Amniotic stem cell (primary cell): ENCODE measurements at regions not wholly inside any gene's neighbourhood (a gene's known extent, or its start where the extent isn't known, plus 50 kb on each side); places are given as distances from the start of the nearest gene placed in this dataset.
"Not testable (repeated sequence)": the region's sequence is repeated elsewhere in the genome, so short reads cannot be mapped to it uniquely, and the experiment has no call there.

Source experiments
- DNase-seq: peaks from one replicate; lab custom pipeline; 2025; lab: John Stamatoyannopoulos, UW

DNA sequence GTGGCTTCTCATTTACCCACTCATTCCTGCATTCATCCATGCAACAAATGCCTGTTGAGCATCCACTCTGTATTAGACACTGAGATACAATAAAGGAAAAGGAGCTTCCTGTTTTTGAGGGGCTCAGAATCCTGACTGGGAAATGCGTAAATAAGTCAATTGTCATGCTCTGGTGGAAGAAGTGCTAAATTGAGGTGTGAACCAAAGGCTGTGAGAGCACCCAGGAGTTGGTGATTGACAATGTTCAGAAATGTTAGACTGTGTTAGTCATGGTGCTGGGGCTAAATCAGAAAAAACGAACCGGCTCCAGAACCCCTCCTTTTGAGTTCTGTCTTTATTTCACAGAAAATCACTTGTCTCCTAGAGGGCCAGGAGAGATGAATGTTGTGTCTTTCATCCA is 558.6 kb upstream of the SGCD start:
- DNase-seq: no peak

DNA sequence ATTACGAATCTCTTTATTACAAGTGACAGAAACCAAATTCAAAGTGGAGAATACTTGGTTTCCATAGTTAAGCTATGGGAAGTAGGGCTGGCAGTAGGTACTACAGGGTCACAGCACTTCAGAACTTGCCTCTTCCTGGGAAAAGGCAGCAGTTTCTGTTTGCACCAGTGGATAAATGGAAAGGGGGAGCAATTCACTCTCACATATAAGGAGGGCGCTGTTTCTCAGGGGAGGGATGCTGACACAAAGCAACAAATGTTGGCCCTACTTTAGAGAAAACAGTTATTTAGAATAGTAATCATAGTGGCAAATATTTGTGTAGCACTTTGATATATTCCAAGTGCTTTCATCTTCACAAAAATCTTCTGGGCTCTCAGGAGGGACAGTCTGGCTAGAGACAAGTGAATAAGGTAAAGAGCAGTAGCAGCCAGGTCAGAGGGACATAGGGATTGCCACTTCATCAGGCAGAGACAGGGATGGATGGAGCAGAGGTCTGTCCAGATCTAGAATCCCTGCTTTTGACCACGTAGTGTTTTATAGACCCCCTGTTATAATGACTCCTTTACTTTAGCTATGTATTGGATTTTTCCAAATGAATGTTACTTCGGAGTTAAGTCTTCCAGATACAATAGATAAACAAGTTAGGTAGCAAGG is 554.8 kb upstream of the SGCD start:
- no peak for DNase-seq

DNA sequence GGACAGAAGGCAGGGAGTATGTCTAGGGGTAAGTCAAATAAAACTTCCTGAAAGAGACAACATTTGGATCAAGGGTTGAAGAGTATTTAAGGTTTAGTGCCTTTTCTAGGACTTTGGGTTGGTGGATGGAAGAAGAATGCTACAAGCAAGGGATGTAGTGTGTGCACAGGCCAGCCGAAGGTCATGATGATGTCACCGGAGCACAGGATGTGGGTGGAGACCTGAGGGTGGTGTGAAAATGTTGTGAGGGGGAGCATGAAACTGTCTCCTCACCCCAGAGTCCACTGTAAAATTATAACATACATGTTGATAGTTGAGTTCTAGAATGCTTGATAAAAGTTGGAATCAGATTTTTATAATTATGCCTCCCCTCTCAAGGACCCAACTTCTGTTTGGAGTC is 553.3 kb upstream of the SGCD start:
- no peak for DNase-seq

DNA sequence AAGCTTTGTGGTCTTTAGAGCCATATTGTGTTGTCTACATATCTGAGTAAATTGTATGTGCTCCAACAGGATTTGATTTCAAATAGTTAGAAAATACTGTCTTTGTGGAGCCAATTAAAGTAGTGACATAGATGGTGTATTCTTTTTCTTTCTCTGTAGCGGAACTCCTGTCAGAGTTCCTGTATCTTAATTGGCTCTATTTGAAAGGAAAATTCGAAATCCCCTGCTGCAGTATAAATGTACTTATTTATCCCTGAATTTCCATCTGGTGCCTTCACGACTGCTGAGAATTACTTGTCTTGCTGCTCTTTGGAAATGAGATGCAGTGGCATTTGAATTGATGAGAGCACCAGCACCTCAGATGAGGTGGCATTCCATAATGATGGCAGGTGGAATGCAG is 546.7 kb upstream of the SGCD start:
- DNase-seq: no peak

DNA sequence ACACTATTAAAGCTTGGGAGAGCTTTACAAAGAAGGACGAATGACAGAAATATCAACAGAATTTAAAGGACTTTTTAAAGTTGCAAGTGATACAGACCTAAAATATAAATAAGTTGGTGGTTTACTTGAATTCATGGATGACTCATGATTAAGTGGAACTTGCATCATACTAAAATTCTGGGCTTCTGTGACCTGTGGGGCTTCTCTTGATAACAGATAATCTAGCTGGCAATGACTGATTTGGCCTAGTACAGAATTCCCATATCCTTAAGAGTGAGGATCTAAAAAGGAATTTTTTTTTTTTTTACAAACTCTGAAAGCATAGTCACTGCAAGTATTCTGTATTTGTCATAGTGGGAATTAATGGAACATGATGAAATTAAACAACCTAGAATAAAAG is 543.7 kb upstream of the SGCD start:
- DNase-seq: no peak

DNA sequence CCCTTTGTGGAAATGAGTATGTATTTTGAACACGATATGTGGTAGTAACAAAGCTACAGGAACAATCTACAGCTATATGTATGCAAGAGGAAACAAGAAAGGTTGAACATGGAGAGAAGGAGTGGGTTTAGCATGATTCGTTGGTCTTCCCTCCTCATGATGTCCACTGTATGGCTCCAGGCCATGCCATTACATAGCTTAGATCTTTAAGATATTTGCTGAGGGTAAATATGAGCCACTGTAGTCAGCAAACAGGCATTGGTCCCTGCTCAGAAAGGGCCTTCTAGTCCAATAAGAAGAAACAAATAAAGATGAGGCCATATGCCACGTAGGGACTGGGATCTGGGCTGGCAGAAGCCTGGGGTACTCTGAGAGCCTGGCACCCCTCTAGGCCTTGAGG is 543.2 kb upstream of the SGCD start:
- no peak for DNase-seq

DNA sequence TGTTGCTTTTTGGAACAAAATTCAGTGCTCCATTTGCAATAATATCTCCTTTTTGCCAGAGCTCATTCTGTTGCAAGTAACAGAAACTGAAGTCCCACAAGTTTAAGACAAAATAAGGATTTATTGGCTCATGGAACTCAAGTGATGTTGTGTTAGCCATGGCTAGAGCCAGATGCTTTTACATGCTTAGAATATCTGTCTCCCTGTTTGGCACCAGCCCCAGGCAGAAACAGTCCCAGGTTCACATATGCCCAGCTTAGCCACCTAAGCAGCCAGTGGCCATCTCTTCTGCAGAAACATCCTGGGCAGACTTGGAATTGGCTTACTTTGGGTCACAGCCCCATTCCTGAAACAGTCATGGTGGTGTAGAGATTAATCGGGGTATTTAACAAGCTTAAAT is 540.9 kb upstream of the SGCD start:
- DNase-seq: no peak

DNA sequence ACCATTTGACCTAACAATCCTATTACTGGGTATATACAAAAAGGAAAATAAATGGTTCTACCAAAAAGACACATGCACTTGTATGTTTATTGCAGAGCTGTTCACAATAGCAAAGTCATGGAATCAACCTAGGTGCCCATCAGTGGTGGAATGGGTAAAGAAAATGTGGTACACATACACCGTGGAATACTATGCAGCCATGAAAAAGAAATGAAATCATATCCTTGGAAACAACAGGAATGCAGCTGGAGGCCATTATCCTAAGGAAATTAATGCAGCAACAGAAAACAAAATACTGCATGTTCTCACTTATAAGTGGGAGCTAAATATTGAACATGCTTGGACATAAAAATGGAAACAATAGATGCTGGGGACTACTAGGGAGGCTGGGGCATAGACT is 534.1 kb upstream of the SGCD start:
- no peak for DNase-seq

DNA sequence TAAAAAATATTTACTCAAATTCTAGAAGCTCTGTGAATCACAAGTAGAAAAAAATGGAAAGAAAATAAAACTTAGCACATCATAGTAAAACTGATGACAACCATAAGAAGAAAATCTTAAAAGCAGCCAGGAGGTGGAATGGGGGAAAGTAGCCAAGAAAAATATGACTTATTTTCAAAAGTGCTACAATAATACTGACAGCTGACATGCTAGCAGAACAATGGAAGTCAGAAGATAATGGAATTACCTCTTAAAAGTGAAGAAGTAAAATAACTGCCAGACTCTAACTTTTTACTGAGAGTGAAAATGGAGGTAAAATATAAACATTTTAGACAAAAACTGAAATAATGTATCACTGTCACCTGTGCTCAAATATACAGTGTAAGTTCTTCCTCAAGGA is 532.2 kb upstream of the SGCD start:
- no peak for DNase-seq

DNA sequence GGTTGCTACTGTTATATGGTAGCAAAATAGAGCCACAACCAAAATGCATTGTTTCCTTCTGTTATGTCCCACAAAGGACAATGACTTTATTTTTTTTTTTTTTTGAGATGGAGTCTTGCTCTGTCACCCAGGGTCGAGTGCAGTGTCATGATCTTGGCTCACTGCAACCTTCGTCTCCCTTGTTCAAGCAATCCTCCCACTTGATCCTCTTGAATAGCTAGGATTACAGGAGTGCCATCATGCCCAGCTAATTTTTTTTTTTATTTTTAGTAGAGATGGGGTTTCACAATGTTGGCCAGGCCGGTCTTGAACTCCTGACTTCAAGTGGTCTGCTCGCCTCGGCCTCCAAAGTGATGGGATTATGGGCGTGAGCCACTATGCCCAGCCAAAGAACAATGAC is 527.7 kb upstream of the SGCD start:
- no peak for DNase-seq

DNA sequence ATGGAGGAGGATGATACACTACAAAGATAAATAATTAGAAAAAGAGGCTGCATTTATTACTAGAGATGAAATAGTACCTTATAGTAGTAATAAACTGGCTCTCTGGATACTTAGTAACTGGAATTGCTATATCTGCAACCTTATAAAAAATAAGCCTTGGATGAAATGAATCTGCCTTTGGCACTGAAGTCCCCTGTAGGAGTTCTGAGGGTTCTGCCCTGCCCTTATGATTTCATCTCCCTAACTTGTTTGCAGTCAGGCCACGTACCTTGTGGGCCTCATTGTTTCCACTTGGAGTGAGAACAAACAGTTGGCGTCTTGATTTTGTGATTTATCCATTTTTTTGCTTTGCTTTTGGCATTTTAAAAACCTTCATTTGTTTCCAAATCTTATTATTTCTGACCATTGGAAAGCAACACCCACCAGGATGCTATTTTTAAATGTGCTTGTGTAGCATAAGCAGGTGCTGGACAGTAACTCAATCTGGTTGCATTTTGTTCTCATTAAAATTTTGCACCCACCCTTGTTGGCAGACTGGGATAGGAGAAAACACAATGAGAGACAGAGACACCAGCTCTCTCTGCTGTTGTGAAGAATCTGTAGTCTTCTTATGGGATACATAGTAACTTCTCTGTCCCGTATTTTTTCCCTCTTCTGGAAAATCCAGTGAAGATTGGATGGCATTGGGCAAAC is 518.9 kb upstream of the SGCD start:
- DNase-seq: no peak

DNA sequence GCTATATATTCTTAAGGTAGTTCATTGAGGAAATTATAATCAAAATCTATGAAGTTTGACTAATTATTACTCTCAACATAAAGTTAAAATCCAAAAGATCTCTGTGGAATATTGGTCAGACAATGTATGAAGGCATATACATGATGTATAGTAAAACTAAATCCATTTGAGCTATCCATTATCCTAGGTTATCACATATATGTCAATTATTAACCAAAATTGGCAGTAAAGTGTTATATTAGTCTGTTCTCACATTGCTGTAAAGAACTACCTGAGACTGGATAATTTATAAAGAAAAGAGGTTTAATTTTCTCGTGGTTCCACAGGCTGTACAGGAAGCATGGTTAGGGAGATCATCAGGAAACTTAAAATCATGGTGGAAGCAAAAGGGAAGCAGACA is 511.7 kb upstream of the SGCD start:
- DNase-seq: no peak

DNA sequence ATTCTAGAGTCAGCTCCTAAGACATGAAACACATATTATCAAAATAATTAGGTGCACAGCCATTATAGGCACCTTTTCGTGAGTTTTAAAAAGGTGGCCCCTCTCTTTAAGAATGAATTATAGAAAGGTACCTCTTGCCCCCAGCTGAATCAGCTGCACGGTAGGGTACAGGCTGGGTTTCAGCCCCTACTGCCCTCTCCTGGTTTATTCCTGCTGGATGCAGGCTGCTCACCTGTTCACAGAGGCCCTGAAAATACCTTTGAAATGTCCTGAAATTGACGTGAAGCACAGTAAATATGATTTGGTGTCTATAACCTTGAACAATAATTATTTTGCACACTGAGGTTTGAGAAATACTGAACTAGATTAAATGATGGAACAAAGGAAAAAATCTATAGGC is 504.8 kb upstream of the SGCD start:
- DNase-seq: no peak

DNA sequence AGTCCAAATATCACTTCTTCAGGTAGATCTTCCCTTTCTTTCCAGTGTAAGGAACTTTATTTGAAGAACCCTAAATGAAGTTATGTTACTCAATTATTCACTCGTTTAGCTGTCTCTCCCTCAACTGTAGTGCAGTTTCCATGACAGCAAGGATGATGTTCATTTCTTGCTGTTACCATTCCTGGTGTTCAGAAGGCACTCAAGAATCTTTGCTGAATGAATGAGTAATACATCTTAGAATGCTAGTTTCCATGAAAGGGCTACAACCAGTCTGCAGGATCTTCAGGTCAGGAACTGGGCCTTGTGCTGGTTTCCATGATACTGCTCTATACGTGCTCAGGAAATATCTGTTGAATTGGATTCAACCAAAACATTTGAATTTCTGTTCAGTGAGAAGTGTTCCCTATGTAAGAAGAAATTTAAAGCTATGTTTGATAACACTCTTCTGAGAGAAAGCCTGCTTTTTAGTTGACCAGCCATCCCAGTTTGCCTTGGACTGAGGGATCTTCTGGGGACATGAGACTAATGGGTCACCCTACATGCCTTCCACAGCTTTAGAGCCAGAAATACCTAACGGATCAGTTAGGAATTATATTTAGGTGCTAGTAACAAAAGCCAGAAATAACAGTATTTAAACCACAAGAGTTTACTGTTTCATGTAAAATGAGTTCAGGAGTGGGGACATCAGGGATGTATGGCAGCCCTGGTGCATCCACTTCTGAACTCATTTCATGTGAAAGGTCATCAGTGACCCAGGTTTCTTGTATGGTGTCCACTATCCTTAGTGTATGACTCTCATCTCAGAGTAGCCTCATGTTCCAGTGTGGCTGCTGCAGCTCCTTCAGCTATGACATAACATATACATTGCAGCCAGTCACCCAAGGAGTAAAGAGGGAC is 500.1 kb upstream of the SGCD start:
- no peak for DNase-seq

DNA sequence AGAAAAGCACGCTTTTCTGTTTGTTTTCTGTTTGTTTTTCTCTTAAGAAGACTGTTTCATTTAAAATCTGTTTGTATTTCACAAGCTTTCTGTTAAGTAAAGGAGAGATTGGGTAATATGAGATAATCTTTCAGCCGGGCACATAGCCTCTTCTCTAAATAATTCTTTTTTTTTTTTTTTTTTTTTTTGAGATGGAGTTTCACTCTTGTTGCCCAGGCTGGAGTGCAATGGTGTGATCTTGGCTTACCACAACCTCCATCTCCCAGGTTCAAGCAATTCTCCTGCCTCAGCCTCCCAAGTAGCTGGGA is 499.5 kb upstream of the SGCD start:
- not testable (repeated sequence) for DNase-seq

DNA sequence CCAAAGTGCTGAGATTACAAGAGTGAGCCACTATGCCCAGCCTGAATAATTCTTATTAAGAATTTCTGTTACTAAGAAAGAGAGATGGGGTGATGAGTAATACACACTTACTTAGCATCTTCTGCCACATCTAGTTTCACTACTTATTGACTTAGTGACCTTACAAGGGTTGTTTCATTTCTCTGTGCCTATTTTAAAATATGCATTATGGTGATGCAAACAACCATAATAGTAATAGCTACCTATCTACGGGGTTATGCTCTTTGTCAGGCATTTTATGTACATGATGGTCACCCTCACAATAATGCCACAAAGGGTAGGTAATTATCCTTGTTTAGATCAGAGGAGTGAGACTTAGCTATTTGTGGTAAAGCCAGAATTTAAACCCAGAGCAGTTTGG is 499.0 kb upstream of the SGCD start:
- no peak for DNase-seq

DNA sequence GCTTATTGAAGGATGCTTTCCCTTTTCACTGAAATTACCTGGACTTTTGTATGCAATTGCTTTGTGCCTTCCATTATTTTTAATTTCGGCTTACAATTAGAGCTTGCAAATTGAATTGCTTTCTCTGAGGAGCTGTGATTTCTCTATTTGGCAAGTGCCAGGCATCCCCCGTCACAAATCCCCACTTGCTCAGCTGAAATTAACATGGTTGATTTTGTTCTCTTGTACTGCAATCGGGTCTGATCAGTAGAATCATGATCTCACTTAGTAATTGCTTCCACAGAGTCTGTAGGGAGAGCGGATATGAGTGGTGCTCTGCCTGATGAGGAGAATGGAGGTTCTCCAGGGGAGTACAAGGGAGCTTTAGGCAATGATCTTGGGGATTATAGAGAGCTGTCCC is 495.5 kb upstream of the SGCD start:
- no peak for DNase-seq

DNA sequence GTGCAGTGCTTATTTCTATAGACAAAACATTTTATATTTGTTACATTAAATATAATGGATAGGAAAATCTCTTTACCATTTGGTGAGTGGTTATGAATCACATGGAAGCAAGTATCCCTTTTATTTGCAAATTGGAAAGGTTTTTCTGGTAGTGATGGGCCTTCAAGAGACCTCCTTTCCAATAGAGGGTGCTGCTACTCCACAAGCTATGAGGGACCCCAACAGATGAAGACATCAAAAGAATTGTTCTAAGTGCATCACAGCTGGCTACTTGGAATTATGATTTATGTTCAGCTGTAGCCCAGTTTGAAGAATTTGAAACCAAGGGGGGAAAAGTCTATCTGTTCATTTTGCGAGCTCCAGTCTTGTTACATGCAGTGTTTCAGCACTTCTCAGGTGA is 493.7 kb upstream of the SGCD start:
- DNase-seq: no peak

DNA sequence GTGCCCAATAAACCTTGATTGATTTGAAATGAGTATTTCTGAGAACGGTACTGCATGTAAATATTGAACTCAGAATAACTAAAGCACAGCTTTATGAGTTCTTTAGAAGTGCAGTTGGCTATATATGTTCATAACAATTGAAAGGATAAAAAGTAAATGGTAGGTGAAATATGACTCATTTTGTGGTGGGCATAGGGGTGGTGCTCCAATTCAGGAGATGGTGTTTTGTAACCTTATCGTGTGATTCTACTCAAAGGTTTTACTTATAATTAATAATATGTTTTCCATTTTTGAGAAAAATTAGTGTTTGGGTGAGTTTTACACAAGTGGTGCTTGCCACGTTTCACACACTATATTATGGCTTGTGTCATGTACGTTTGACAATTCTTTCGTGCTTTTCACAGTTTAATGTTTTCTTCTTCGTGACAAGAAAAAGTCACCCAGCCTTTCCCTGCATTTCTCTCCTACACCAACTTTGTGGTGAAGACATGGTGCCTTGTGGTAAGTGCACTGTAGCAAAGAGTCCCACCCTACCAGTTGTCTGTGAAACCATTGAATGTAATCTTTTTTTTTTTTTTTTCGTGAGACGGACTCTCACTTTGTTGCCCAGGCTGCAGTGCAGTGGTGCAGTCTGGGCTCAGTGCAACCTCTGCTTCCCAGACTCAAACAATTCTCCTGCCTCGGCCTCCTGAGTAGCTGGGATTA is 492.5 kb upstream of the SGCD start:
- DNase-seq: no peak

DNA sequence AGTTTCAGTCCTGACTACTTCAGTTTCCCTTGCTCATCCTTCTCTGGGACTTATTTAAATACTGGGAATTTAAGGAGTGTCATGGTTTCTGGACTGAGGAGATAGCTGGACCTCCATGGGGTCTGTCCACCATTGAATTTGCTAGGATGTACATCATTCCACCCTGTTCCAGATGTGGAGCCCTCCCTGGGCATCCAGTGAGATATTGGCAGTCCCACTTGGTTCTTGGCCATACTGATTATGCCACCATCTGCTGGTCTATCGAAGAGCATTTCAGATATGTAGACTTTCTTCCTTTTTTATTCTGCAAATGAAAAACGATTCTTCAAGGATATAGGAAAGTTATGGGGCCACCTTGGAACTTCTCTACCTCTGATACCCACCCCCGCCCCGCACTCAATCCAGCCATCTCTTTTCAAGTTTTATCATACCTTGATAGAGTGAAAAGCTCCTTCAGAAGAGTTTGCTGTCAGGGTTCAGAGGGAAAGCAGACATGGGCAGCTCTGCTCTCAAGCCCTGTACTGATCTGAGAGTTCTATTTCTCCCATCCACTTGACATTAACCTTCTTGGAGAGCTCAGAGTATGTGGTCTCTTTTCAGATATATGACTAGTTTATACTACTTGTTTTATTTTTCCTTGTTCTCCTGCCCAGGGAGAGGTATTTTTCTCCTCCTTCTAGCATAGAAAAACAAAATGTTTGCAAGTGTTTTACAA is 490.7 kb upstream of the SGCD start:
- DNase-seq: no peak

DNA sequence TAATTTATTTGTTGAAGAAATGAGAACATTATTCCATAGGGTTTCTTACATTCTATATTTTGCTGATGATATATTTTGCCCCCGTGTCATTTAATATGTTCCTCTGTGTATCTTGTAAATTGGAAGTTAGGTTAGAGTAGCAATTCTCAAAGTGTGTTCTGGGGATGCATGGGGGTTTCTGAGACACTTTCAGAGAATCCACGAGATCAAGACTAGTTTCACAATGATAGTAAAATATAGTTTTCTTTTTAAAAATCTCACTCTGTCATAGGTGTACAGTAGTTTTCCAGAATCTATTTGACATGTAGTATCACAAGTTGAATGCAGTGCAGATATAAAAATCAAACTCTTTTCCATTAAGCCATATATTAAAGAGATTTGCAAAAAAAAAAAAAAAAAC is 488.6 kb upstream of the SGCD start:
- DNase-seq: no peak
